GM23338 (cell line): ENCODE measurements at regions not wholly inside any gene's neighbourhood (a gene's known extent, or its start where the extent isn't known, plus 50 kb on each side); places are given as distances from the start of the nearest gene placed in this dataset.

Experiments used
- CREB1 ChIP-seq: fragments of 250-450 bp; sonication (Bioruptor Pico); IDR thresholded peaks from 2 replicates; pipeline ENCODE4 v1.5.0; 2020; ENCODE audit warnings: low read depth, mild to moderate bottlenecking, moderate library complexity
- EZH2 ChIP-seq: fragments of 200-600 bp; sonication (generic); IDR thresholded peaks from one replicate; pipeline ENCODE4 v1.8.0; 2017; ENCODE audit warnings: antibody characterized with exemption, mild to moderate bottlenecking, low read depth; ENCODE audit not compliant: unreplicated experiment
- EZH2phosphoT487 ChIP-seq: fragments of 200-600 bp; sonication (generic); IDR thresholded peaks from one replicate; pipeline ENCODE4 v1.8.1; 2018; ENCODE audit warnings: antibody characterized with exemption; ENCODE audit not compliant: unreplicated experiment
- JUNB ChIP-seq: IDR thresholded peaks from one replicate; pipeline ENCODE4 v1.6.1; 2016; ENCODE audit warnings: antibody characterized with exemption; ENCODE audit not compliant: unreplicated experiment
- NANOG ChIP-seq: IDR thresholded peaks from 2 replicates; pipeline ENCODE4 v1.6.1; 2016; ENCODE audit warnings: antibody characterized with exemption, borderline replicate concordance
- POLR2AphosphoS5 ChIP-seq: IDR thresholded peaks from 2 replicates; pipeline ENCODE4 v1.6.1; 2016; ENCODE audit warnings: antibody characterized with exemption, low read depth
- STAT1 ChIP-seq: IDR thresholded peaks from one replicate; pipeline ENCODE4 v1.6.1; 2016; ENCODE audit warnings: antibody characterized with exemption; ENCODE audit not compliant: unreplicated experiment
- ZNF114 ChIP-seq: fragments of 250-450 bp; sonication (Bioruptor Pico); IDR thresholded peaks from 2 replicates; pipeline ENCODE4 v1.5.0; 2020; ENCODE audit warnings: mild to moderate bottlenecking, moderate library complexity
- TF ChIP-seq, protein P1 (sequence below), 2 experiments: fragments of 200-600 bp in 1 of 2; sonication (generic) in 1 of 2; conservative IDR thresholded peaks; 2 replicates each; pipeline versions ENCODE4 v1.5.1 to v1.6.1; 2016 to 2017; ENCODE audit warnings: antibody characterized with exemption in 2 of 2, low read depth in 2 of 2, mild to moderate bottlenecking in 2 of 2, moderate library complexity in 1 of 2
- TF ChIP-seq, protein P2 (sequence below): IDR thresholded peaks from one replicate; pipeline ENCODE4 v1.6.1; 2018; ENCODE audit warnings: antibody characterized with exemption; ENCODE audit not compliant: unreplicated experiment
- TF ChIP-seq, protein P3 (sequence below): IDR thresholded peaks from 2 replicates; pipeline ENCODE4 v1.6.1; 2016; ENCODE audit warnings: antibody characterized with exemption
- TF ChIP-seq, protein P4 (sequence below): fragments of 250-450 bp; sonication (Bioruptor Pico); IDR thresholded peaks from 2 replicates; pipeline ENCODE4 v1.5.0; 2020; ENCODE audit warnings: mild to moderate bottlenecking, moderate library complexity

DNA sequence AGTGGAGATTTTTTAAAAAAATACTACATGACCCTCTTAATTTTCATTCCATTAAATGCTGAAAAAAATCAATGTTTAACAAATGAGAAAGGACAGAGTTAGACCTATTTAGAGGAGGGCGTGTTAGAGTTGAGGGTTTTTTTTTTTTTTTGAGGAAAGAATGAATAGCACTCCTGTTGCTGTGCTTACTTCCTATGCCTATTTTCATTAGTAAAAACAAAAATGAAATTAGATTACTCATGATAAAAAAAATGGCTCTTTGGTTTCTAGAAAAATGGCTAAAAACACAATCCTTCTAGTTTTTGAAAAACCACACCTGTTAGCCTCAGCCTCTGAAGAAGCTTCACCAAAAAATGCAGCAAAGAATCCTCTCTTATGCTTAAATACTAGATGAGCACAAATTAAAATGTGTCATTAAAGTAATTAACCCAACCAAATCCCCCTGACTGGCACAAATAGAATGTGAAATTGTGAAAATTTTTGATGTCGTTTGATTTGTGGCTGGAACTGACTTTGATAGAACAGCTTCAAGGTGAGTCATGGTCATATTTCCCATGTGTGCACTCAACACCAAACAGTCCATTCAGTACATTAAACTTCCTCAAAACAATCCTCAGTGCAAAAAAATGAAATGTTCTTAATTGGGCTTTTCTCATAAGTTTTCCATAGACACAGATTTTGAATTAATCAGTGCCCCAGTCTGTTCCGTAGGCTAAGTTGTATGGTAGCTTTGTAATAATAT is 98.0 kb downstream of the MACIR start:
- TF ChIP-seq, protein P1, sequence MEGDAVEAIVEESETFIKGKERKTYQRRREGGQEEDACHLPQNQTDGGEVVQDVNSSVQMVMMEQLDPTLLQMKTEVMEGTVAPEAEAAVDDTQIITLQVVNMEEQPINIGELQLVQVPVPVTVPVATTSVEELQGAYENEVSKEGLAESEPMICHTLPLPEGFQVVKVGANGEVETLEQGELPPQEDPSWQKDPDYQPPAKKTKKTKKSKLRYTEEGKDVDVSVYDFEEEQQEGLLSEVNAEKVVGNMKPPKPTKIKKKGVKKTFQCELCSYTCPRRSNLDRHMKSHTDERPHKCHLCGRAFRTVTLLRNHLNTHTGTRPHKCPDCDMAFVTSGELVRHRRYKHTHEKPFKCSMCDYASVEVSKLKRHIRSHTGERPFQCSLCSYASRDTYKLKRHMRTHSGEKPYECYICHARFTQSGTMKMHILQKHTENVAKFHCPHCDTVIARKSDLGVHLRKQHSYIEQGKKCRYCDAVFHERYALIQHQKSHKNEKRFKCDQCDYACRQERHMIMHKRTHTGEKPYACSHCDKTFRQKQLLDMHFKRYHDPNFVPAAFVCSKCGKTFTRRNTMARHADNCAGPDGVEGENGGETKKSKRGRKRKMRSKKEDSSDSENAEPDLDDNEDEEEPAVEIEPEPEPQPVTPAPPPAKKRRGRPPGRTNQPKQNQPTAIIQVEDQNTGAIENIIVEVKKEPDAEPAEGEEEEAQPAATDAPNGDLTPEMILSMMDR (conservative IDR thresholded peaks at IDR 0.05; ENCODE audit: low read depth in 2 of 2): no peak
- TF ChIP-seq NANOG (no peak), EZH2 (no peak), EZH2phosphoT487 (no peak), STAT1 (no peak), POLR2AphosphoS5 (no peak), JUNB (no peak), CREB1 (CRISPR knock-in tag) (no peak), ZNF114 (CRISPR knock-in tag) (no peak)
- TF ChIP-seq, protein P2, sequence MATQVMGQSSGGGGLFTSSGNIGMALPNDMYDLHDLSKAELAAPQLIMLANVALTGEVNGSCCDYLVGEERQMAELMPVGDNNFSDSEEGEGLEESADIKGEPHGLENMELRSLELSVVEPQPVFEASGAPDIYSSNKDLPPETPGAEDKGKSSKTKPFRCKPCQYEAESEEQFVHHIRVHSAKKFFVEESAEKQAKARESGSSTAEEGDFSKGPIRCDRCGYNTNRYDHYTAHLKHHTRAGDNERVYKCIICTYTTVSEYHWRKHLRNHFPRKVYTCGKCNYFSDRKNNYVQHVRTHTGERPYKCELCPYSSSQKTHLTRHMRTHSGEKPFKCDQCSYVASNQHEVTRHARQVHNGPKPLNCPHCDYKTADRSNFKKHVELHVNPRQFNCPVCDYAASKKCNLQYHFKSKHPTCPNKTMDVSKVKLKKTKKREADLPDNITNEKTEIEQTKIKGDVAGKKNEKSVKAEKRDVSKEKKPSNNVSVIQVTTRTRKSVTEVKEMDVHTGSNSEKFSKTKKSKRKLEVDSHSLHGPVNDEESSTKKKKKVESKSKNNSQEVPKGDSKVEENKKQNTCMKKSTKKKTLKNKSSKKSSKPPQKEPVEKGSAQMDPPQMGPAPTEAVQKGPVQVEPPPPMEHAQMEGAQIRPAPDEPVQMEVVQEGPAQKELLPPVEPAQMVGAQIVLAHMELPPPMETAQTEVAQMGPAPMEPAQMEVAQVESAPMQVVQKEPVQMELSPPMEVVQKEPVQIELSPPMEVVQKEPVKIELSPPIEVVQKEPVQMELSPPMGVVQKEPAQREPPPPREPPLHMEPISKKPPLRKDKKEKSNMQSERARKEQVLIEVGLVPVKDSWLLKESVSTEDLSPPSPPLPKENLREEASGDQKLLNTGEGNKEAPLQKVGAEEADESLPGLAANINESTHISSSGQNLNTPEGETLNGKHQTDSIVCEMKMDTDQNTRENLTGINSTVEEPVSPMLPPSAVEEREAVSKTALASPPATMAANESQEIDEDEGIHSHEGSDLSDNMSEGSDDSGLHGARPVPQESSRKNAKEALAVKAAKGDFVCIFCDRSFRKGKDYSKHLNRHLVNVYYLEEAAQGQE: no peak
- TF ChIP-seq, protein P3, sequence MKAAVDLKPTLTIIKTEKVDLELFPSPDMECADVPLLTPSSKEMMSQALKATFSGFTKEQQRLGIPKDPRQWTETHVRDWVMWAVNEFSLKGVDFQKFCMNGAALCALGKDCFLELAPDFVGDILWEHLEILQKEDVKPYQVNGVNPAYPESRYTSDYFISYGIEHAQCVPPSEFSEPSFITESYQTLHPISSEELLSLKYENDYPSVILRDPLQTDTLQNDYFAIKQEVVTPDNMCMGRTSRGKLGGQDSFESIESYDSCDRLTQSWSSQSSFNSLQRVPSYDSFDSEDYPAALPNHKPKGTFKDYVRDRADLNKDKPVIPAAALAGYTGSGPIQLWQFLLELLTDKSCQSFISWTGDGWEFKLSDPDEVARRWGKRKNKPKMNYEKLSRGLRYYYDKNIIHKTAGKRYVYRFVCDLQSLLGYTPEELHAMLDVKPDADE: no peak
- TF ChIP-seq, protein P4, sequence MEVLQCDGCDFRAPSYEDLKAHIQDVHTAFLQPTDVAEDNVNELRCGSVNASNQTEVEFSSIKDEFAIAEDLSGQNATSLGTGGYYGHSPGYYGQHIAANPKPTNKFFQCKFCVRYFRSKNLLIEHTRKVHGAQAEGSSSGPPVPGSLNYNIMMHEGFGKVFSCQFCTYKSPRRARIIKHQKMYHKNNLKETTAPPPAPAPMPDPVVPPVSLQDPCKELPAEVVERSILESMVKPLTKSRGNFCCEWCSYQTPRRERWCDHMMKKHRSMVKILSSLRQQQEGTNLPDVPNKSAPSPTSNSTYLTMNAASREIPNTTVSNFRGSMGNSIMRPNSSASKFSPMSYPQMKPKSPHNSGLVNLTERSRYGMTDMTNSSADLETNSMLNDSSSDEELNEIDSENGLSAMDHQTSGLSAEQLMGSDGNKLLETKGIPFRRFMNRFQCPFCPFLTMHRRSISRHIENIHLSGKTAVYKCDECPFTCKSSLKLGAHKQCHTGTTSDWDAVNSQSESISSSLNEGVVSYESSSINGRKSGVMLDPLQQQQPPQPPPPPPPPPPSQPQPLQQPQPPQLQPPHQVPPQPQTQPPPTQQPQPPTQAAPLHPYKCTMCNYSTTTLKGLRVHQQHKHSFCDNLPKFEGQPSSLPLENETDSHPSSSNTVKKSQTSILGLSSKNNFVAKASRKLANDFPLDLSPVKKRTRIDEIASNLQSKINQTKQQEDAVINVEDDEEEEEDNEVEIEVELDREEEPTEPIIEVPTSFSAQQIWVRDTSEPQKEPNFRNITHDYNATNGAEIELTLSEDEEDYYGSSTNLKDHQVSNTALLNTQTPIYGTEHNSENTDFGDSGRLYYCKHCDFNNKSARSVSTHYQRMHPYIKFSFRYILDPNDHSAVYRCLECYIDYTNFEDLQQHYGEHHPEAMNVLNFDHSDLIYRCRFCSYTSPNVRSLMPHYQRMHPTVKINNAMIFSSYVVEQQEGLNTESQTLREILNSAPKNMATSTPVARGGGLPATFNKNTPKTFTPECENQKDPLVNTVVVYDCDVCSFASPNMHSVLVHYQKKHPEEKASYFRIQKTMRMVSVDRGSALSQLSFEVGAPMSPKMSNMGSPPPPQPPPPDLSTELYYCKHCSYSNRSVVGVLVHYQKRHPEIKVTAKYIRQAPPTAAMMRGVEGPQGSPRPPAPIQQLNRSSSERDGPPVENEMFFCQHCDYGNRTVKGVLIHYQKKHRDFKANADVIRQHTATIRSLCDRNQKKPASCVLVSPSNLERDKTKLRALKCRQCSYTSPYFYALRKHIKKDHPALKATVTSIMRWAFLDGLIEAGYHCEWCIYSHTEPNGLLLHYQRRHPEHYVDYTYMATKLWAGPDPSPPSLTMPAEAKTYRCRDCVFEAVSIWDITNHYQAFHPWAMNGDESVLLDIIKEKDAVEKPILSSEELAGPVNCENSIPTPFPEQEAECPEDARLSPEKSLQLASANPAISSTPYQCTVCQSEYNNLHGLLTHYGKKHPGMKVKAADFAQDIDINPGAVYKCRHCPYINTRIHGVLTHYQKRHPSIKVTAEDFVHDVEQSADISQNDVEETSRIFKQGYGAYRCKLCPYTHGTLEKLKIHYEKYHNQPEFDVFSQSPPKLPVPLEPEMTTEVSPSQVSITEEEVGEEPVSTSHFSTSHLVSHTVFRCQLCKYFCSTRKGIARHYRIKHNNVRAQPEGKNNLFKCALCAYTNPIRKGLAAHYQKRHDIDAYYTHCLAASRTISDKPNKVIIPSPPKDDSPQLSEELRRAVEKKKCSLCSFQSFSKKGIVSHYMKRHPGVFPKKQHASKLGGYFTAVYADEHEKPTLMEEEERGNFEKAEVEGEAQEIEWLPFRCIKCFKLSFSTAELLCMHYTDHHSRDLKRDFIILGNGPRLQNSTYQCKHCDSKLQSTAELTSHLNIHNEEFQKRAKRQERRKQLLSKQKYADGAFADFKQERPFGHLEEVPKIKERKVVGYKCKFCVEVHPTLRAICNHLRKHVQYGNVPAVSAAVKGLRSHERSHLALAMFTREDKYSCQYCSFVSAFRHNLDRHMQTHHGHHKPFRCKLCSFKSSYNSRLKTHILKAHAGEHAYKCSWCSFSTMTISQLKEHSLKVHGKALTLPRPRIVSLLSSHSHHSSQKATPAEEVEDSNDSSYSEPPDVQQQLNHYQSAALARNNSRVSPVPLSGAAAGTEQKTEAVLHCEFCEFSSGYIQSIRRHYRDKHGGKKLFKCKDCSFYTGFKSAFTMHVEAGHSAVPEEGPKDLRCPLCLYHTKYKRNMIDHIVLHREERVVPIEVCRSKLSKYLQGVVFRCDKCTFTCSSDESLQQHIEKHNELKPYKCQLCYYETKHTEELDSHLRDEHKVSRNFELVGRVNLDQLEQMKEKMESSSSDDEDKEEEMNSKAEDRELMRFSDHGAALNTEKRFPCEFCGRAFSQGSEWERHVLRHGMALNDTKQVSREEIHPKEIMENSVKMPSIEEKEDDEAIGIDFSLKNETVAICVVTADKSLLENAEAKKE (CRISPR knock-in tag): no peak
